ENCODE measurements at regions not wholly inside any gene's neighbourhood (a gene's known extent, or its start where the extent isn't known, plus 50 kb on each side); places are given as distances from the start of the nearest gene placed in this dataset.

DNA sequence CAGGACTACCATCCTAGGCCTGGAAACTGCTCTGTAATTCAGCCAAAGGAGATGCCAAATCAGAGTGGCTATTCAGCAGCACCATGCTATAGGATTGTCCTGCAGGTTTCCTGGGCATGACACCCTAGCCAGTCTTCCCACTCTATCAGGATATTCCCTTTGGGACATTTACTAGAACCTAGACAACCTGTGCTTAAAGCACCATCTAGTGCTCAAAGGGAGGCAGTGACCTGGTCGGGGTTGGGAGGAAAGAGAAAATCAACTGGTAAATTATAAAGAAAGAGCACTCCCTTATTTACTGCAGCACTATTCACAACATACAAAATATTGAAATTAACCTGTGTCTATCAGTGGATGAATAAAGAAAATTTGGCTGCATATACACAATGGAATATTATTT, 67.2 kb upstream of the SMLR1 start:
- no peaks in the 10 kb centered on the region for H3K27me3 ChIP-seq
- TF ChIP-seq EP300 (IDR thresholded peaks at IDR 0.05) (no peak), POLR2AphosphoS5 (IDR thresholded peaks at IDR 0.05) (no peak), POLR2A (IDR thresholded peaks at IDR 0.05) (no peak)
- TF ChIP-seq, protein P1, sequence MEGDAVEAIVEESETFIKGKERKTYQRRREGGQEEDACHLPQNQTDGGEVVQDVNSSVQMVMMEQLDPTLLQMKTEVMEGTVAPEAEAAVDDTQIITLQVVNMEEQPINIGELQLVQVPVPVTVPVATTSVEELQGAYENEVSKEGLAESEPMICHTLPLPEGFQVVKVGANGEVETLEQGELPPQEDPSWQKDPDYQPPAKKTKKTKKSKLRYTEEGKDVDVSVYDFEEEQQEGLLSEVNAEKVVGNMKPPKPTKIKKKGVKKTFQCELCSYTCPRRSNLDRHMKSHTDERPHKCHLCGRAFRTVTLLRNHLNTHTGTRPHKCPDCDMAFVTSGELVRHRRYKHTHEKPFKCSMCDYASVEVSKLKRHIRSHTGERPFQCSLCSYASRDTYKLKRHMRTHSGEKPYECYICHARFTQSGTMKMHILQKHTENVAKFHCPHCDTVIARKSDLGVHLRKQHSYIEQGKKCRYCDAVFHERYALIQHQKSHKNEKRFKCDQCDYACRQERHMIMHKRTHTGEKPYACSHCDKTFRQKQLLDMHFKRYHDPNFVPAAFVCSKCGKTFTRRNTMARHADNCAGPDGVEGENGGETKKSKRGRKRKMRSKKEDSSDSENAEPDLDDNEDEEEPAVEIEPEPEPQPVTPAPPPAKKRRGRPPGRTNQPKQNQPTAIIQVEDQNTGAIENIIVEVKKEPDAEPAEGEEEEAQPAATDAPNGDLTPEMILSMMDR (IDR thresholded peaks at IDR 0.05): no peak
- no peak for ATAC-seq
- H3K27ac ChIP-seq: no peak overlapping the region
- H3K4me3 ChIP-seq: no peak overlapping the region
- no peaks in the 10 kb centered on the region for H3K9me3 ChIP-seq
- H3K4me1 ChIP-seq: no peaks in the 10 kb centered on the region
- 67% methylated on average over 1 of the region's 1 CpG; no CpG with 5 or more reads in 1 of the 2 donors for WGBS, 2 donors (ENCODE audit: low coverage in 1 of 2)
- H3K36me3 ChIP-seq: no peaks in the 10 kb centered on the region

DNA sequence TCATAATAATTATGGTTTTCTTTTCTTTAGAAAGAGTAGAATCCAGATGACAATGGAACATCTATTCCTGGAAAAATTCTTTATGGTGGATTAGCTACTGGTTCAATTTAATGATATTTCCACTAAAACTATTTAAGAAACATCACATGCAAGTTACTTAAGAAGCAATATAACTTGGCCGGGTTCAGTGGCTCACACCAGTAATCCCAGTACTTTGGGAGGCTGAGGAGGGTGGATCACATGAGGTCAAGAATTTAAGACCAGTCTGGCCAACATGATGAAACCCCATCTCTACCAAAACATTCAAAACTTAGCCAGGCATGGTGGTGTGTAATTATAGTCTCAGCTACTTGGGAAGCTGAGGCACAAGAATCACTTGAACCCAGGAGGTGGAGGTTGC, 65.9 kb upstream of the SMLR1 start:
- Histone ChIP-seq H3K4me3 (no peak overlapping the region), H3K36me3 (no peaks in the 10 kb centered on the region)

DNA sequence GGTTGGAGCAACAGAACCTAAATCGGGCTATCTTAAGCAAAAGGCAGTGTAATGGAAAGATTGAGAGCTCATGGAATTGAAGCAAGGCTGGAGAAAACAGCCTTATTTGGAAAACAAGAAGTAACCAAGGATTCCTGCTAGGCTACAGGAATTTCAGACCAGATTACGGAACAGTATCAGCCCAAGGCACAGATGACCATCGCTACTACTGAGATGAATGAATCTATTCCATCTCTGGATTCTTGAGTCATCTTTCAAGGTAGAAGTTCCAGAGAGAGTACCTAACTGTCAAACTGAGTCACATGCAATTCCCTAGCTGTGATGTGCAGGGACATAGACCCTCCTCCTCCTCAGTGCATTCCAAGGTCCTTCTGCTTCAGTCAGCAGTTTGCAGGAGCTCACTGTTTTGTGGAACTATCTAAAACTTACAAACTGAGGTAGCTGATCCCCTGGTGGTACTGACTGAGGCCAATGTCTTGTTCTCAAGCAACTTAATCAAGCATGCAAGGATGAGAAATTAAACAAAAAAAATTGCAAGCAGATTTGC, 62.0 kb upstream of the SMLR1 start:
- no peak overlapping the region for H3K4me3 ChIP-seq
- WGBS, 2 donors (ENCODE audit: low coverage in 1 of 2): 69 to 83% methylated on average over 3 of the region's 3 CpGs
- TF ChIP-seq, protein P1 (IDR thresholded peaks at IDR 0.05): no peak
- TF ChIP-seq EP300 (IDR thresholded peaks at IDR 0.05) (no peak), POLR2A (IDR thresholded peaks at IDR 0.05) (no peak), POLR2AphosphoS5 (IDR thresholded peaks at IDR 0.05) (no peak)
- H3K27ac ChIP-seq: no peak overlapping the region
- H3K4me1 ChIP-seq: no peaks in the 10 kb centered on the region
- no peaks in the 10 kb centered on the region for H3K36me3 ChIP-seq
- H3K9me3 ChIP-seq: no peaks in the 10 kb centered on the region
- ATAC-seq: no peak
- H3K27me3 ChIP-seq: no peaks in the 10 kb centered on the region

More for the DNA sequence above, 65.9 kb upstream of the SMLR1 start:
- no peaks in the 10 kb centered on the region for H3K4me1 ChIP-seq
- no peaks in the 10 kb centered on the region for H3K9me3 ChIP-seq
- ATAC-seq: no peak
- WGBS, 2 donors (ENCODE audit: low coverage in 1 of 2): 83 to 100% methylated on average over 1 of the region's 1 CpG
- TF ChIP-seq, protein P1 (IDR thresholded peaks at IDR 0.05): no peak
- no peak for TF ChIP-seq POLR2AphosphoS5 (IDR thresholded peaks at IDR 0.05)
- no peak for TF ChIP-seq POLR2A (IDR thresholded peaks at IDR 0.05)
- TF ChIP-seq EP300 (IDR thresholded peaks at IDR 0.05): no peak
- no peaks in the 10 kb centered on the region for H3K27me3 ChIP-seq
- H3K27ac ChIP-seq: no peak overlapping the region

DNA sequence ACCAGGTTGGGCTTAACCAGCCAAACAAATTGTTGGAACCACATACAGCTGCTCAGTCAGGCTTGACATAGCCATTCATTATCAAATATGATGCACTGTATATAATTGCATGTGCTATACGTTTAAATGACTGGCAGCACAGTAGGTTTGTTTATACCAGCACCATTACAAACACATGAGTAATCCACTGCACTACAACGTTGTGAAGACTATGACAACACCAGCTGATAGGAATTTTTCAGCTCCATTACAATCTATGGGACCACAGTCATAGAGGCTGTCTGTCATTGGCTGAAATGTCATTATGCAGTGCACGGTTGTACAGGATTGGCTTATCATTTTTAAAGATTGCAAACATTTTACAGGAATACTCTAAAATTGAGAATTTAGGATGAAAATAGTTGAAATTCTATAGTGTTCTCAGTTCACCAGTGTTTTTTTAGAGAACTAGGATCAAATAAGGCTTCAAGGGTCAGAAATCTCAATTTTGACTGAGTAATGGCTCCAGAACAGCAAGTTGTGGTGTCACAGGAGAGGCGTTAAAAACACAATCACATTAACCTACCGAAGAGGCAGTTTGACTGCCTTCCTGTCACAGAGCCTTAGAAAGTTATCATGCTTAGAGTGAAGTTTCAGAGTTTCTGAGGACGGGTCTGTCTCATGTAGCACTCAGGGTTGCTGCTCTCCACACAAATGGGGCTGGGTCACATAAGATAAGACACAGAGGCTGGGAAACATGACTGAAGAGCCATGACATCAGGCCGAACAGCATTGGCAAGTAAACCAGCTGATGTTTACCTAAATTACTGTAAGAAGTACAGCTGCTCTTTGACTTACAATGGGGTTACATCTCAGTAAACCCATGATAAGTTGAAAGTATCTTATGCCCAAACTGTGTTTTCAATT, 60.7 kb upstream of the SMLR1 start:
- no peaks in the 10 kb centered on the region for H3K9me3 ChIP-seq
- H3K27me3 ChIP-seq: no peaks in the 10 kb centered on the region
- H3K4me1 ChIP-seq: no peaks in the 10 kb centered on the region
- H3K27ac ChIP-seq: no peak overlapping the region
- no peak overlapping the region for H3K4me3 ChIP-seq
- WGBS, 2 donors (ENCODE audit: low coverage in 1 of 2): 58 to 61% methylated on average over 5 to 7 of the region's 7 CpGs
- ATAC-seq: no peak
- TF ChIP-seq EP300 (IDR thresholded peaks at IDR 0.05) (no peak), POLR2AphosphoS5 (IDR thresholded peaks at IDR 0.05) (no peak), POLR2A (IDR thresholded peaks at IDR 0.05) (no peak)
- TF ChIP-seq, protein P1 (IDR thresholded peaks at IDR 0.05): no peak
- no peaks in the 10 kb centered on the region for H3K36me3 ChIP-seq

DNA sequence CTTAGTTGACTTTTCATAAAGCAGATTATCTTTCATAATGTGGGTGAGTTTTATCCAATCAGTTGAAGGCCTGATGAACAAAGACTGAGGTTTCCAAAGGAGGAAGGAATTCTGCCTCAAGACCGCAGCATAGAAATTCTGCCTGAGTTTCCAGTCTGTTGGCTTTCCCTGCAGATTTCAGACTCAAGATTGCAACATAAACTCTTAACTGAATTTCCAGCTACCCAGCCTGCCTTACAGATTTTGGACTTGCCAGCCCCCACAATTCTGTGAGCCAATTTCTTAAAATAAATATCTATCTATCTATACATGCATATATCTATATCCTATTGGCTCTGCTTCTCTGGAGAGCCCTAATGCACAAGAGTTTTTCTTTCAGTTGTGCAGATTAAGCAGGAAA, 57.3 kb upstream of the SMLR1 start:
- 80 to 100% methylated on average over 1 of the region's 1 CpG for WGBS, 2 donors (ENCODE audit: low coverage in 1 of 2)
- TF ChIP-seq POLR2A (IDR thresholded peaks at IDR 0.05) (no peak), POLR2AphosphoS5 (IDR thresholded peaks at IDR 0.05) (no peak), EP300 (IDR thresholded peaks at IDR 0.05) (no peak)
- TF ChIP-seq, protein P1 (IDR thresholded peaks at IDR 0.05): no peak
- H3K4me3 ChIP-seq: no peak overlapping the region

More for the DNA sequence above, 57.3 kb upstream of the SMLR1 start:
- Histone ChIP-seq H3K9me3 (no peaks in the 10 kb centered on the region), H3K36me3 (no peaks in the 10 kb centered on the region), H3K4me1 (no peaks in the 10 kb centered on the region), H3K27ac (no peak overlapping the region), H3K27me3 (no peaks in the 10 kb centered on the region)
- ATAC-seq: no peak

All from gastroesophageal sphincter (tissue), 4 donors.